ENCODE measurements at regions not wholly inside any gene's neighbourhood (a gene's known extent, or its start where the extent isn't known, plus 50 kb on each side); places are given as distances from the start of the nearest gene placed in this dataset.

DNA sequence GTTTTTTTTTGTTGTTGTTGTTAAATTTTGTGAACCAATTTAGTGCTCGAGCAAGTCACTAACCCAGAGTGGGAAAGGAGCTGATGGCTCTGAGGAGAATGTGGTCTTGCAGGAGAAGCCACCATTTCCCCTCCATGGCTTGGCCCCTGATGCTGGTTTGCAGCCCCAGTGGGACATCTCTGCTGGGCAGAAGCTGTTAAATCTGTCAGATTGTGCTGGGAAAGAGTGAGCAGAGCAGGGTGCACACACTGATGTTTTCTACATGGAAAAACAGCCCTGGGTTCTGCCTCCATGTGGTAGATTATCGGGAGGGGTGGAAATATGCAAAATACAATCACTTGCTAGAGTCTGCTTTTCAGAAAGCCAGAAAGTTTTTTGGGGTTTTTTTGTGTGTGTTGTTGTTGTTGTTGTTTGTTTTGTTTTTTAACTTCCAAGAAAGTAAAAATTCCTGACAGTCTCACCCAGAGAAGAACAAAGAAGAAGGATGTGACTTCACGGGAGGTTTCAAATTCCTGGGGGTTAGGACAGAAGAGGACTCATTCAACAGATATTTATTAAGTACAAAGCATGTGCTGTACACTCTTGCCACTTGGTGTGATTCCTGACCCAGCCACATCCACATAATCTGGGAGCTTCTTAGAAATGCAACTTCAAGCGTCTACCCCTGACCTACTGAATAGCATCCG is 133.7 kb downstream of the FOXB1 start:
- Histone ChIP-seq H3K4me2 (ENCODE audit: insufficient read depth, low read length, poor library complexity, severe bottlenecking) (no peak overlapping the region), H3K14ac (ENCODE audit: low read length) (no peak overlapping the region), H3K18ac (ENCODE audit: low read length) (peak overlapping the region; percentile 70), H3K36me3 (replicated peaks in 1 of 2; ENCODE audit: control insufficient read depth in 2 of 2, insufficient read depth in 2 of 2, low read length in 2 of 2) (no peaks in the 10 kb centered on the region), H4K91ac (ENCODE audit: low read depth, low read length, poor library complexity) (no peak overlapping the region), H3K4ac (ENCODE audit: low read length) (no peak overlapping the region), H2AK5ac (ENCODE audit: low read depth, low read length) (no peak overlapping the region), H2BK15ac (ENCODE audit: low read length) (no peak overlapping the region), H3K4me1 (ENCODE audit: control insufficient read depth in 2 of 2, insufficient read depth in 1 of 2, low read depth in 1 of 2, low read length in 2 of 2) (peaks cover 3 to 12% of the 10 kb centered on the region in 2 donors), H2BK12ac (ENCODE audit: low read length) (no peak overlapping the region), H3K23ac (ENCODE audit: low read depth, low read length, poor library complexity) (no peak overlapping the region), H3K79me1 (ENCODE audit: low read depth, low read length) (no peaks in the 10 kb centered on the region), H3K9ac (ENCODE audit: low read depth, low read length, poor library complexity) (no peak overlapping the region), H2BK5ac (ENCODE audit: low read length) (no peak overlapping the region), H4K8ac (ENCODE audit: low read depth, low read length) (no peak overlapping the region), H3K27ac (replicated peaks; ENCODE audit: low read length) (no peak overlapping the region), H3K27me3 (ENCODE audit: control insufficient read depth in 3 of 3, insufficient read depth in 3 of 3, low read depth in 1 of 3, low read length in 3 of 3) (peaks cover 0 to under 1% (median 0%) of the 10 kb centered on the region in 3 experiments), H2BK120ac (ENCODE audit: low read depth, low read length) (no peak overlapping the region), H3K9me3 (replicated peaks in 1 of 2; ENCODE audit: control insufficient read depth in 2 of 2, insufficient read depth in 1 of 2, low read depth in 1 of 2, low read length in 2 of 2) (no peaks in the 10 kb centered on the region), H2AFZ (ENCODE audit: low read length) (peak overlapping the region; percentile 62), H3K4me3 (ENCODE audit: low read length in 2 of 2) (no peak overlapping the region)
- no CpG with 5 or more reads among the region's 5 CpGs for WGBS, 2 donors (ENCODE audit: extremely low coverage in 2 of 2, insufficient read length in 2 of 2, insufficient replicate concordance in 1 of 2)
- DNase-seq (ENCODE audit: low spot score), result no peak

DNA sequence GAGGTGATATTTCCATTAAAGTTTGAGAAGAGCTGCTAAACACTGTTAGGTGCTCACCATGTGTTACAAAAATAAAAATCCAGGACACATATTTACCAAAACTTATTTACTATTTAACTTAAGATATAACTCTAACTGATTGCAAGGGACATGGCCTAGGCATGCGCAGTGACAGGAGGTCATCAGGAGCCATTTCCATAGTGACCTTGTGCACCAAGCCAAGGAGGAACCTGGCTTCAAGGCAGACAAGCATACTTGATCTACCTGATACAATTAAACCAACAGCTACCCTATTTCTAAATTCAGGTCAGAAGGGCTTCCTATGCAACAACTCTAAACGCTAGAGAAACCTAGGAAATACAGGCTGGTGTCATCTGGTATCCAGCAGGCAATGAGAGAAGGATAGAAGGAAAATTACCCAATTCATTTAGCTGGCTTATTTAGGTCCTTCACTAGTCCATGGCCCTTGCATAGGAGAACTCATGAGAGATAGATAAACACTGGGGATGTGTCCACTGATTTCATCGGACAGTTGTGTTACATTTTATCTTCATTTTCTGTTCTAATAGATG is 134.4 kb downstream of the FOXB1 start:
- Histone ChIP-seq H3K9ac (ENCODE audit: low read depth, low read length, poor library complexity) (no peak overlapping the region), H3K4me3 (ENCODE audit: low read length in 2 of 2) (no peak overlapping the region), H4K8ac (ENCODE audit: low read depth, low read length) (no peak overlapping the region), H3K14ac (ENCODE audit: low read length) (no peak overlapping the region), H3K23ac (ENCODE audit: low read depth, low read length, poor library complexity) (no peak overlapping the region), H2BK5ac (ENCODE audit: low read length) (no peak overlapping the region), H3K18ac (ENCODE audit: low read length) (no peak overlapping the region), H2AK5ac (ENCODE audit: low read depth, low read length) (no peak overlapping the region), H3K36me3 (replicated peaks in 1 of 2; ENCODE audit: control insufficient read depth in 2 of 2, insufficient read depth in 2 of 2, low read length in 2 of 2) (no peaks in the 10 kb centered on the region), H3K79me1 (ENCODE audit: low read depth, low read length) (no peaks in the 10 kb centered on the region), H2BK120ac (ENCODE audit: low read depth, low read length) (no peak overlapping the region), H3K27me3 (ENCODE audit: control insufficient read depth in 3 of 3, insufficient read depth in 3 of 3, low read depth in 1 of 3, low read length in 3 of 3) (no peaks in the 10 kb centered on the region), H3K27ac (replicated peaks; ENCODE audit: low read length) (no peak overlapping the region), H3K9me3 (replicated peaks in 1 of 2; ENCODE audit: control insufficient read depth in 2 of 2, insufficient read depth in 1 of 2, low read depth in 1 of 2, low read length in 2 of 2) (no peaks in the 10 kb centered on the region), H3K4me2 (ENCODE audit: insufficient read depth, low read length, poor library complexity, severe bottlenecking) (no peak overlapping the region), H4K91ac (ENCODE audit: low read depth, low read length, poor library complexity) (no peak overlapping the region), H3K4ac (ENCODE audit: low read length) (no peak overlapping the region), H2AFZ (ENCODE audit: low read length) (peak overlapping the region; percentile 62), H2BK12ac (ENCODE audit: low read length) (no peak overlapping the region), H3K4me1 (ENCODE audit: control insufficient read depth in 2 of 2, insufficient read depth in 1 of 2, low read depth in 1 of 2, low read length in 2 of 2) (peaks cover 3 to 12% of the 10 kb centered on the region in 2 donors), H2BK15ac (ENCODE audit: low read length) (no peak overlapping the region)
- no CpG with 5 or more reads among the region's 3 CpGs for WGBS, 2 donors (ENCODE audit: extremely low coverage in 2 of 2, insufficient read length in 2 of 2, insufficient replicate concordance in 1 of 2)
- DNase-seq (ENCODE audit: low spot score), result no peak

DNA sequence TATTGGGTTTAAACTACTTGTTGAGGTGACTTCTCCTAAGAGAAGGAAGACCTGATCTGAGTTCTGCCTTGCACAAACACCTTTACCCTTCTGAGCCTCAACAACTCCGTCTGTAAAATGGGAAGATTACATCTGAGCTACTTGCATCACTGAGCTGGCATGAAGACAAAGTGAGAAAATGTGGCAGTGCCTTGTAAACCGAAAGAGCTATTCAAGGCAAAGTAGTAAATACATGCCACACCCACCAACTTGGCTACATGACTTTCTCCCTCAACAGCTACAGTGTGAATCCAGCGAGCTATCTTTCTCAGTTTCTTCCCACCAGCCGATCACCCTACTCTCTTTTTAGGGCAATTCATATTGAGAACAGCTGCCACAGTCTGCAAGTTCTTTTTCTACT is 148.3 kb downstream of the FOXB1 start:
- H2BK5ac ChIP-seq (ENCODE audit: low read length), result no peak overlapping the region
- no peak overlapping the region for H4K8ac ChIP-seq (ENCODE audit: low read depth, low read length)
- H2BK12ac ChIP-seq (ENCODE audit: low read length), result no peak overlapping the region
- no peaks in the 10 kb centered on the region for H3K4me1 ChIP-seq (ENCODE audit: control insufficient read depth in 2 of 2, insufficient read depth in 1 of 2, low read depth in 1 of 2, low read length in 2 of 2)
- H3K27me3 ChIP-seq (ENCODE audit: control insufficient read depth in 3 of 3, insufficient read depth in 3 of 3, low read depth in 1 of 3, low read length in 3 of 3), result no peaks in the 10 kb centered on the region
- WGBS, 2 donors (ENCODE audit: extremely low coverage in 2 of 2, insufficient read length in 2 of 2, insufficient replicate concordance in 1 of 2), result no CpG with 5 or more reads among the region's 4 CpGs
- H3K18ac ChIP-seq (ENCODE audit: low read length), result no peak overlapping the region
- H4K91ac ChIP-seq (ENCODE audit: low read depth, low read length, poor library complexity), result no peak overlapping the region
- H3K4me3 ChIP-seq (ENCODE audit: low read length in 2 of 2), result no peak overlapping the region
- no peaks in the 10 kb centered on the region for H3K36me3 ChIP-seq (replicated peaks in 1 of 2; ENCODE audit: control insufficient read depth in 2 of 2, insufficient read depth in 2 of 2, low read length in 2 of 2)
- no peak overlapping the region for H3K23ac ChIP-seq (ENCODE audit: low read depth, low read length, poor library complexity)
- H2BK15ac ChIP-seq (ENCODE audit: low read length), result no peak overlapping the region
- no peak for DNase-seq (ENCODE audit: low spot score)
- H3K27ac ChIP-seq (replicated peaks; ENCODE audit: low read length), result no peak overlapping the region
- H3K9ac ChIP-seq (ENCODE audit: low read depth, low read length, poor library complexity), result no peak overlapping the region
- no peak overlapping the region for H2BK120ac ChIP-seq (ENCODE audit: low read depth, low read length)
- H3K4ac ChIP-seq (ENCODE audit: low read length), result no peak overlapping the region
- no peak overlapping the region for H3K14ac ChIP-seq (ENCODE audit: low read length)
- H2AFZ ChIP-seq (ENCODE audit: low read length), result no peak overlapping the region
- H3K4me2 ChIP-seq (ENCODE audit: insufficient read depth, low read length, poor library complexity, severe bottlenecking), result no peak overlapping the region
- no peaks in the 10 kb centered on the region for H3K9me3 ChIP-seq (replicated peaks in 1 of 2; ENCODE audit: control insufficient read depth in 2 of 2, insufficient read depth in 1 of 2, low read depth in 1 of 2, low read length in 2 of 2)
- no peaks in the 10 kb centered on the region for H3K79me1 ChIP-seq (ENCODE audit: low read depth, low read length)
- H2AK5ac ChIP-seq (ENCODE audit: low read depth, low read length), result no peak overlapping the region

DNA sequence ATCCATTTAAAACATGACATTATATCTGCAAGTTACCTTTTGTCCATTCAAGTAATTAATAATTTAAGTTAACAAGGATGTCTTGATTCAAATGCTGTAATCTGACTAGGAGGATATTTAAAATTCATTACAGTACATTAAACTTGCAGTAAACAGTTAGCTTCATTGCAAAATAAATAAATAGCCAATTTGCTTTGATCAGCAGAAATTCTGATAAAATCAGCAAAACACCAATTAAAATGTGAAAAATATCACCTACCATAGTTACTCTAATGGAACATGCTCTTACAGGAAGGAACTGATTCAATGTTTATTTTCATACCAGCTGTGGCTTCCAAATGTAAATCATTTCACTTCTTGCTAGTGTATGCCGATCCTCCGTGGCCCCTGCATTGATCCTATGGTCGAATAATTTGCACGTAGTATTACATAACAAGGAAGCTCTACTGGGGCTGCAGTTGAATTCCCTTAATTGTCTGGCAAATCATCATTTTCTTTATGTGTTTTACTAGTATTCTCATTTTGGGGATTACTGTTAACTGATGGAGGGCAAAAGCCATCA is 150.7 kb downstream of the FOXB1 start:
- Histone ChIP-seq H3K79me1 (ENCODE audit: low read depth, low read length) (no peaks in the 10 kb centered on the region), H3K36me3 (replicated peaks in 1 of 2; ENCODE audit: control insufficient read depth in 2 of 2, insufficient read depth in 2 of 2, low read length in 2 of 2) (no peaks in the 10 kb centered on the region), H3K9me3 (replicated peaks in 1 of 2; ENCODE audit: control insufficient read depth in 2 of 2, insufficient read depth in 1 of 2, low read depth in 1 of 2, low read length in 2 of 2) (no peaks in the 10 kb centered on the region), H3K27me3 (ENCODE audit: control insufficient read depth in 3 of 3, insufficient read depth in 3 of 3, low read depth in 1 of 3, low read length in 3 of 3) (no peaks in the 10 kb centered on the region), H4K8ac (ENCODE audit: low read depth, low read length) (no peak overlapping the region), H3K4me3 (ENCODE audit: low read length in 2 of 2) (no peak overlapping the region), H3K27ac (replicated peaks; ENCODE audit: low read length) (no peak overlapping the region), H3K14ac (ENCODE audit: low read length) (no peak overlapping the region), H4K91ac (ENCODE audit: low read depth, low read length, poor library complexity) (no peak overlapping the region), H3K4me2 (ENCODE audit: insufficient read depth, low read length, poor library complexity, severe bottlenecking) (no peak overlapping the region), H3K23ac (ENCODE audit: low read depth, low read length, poor library complexity) (no peak overlapping the region), H2AK5ac (ENCODE audit: low read depth, low read length) (no peak overlapping the region), H2BK12ac (ENCODE audit: low read length) (no peak overlapping the region), H2AFZ (ENCODE audit: low read length) (peak overlapping the region; percentile 43), H2BK5ac (ENCODE audit: low read length) (no peak overlapping the region), H3K4ac (ENCODE audit: low read length) (no peak overlapping the region), H2BK15ac (ENCODE audit: low read length) (no peak overlapping the region), H3K9ac (ENCODE audit: low read depth, low read length, poor library complexity) (no peak overlapping the region), H3K18ac (ENCODE audit: low read length) (no peak overlapping the region), H3K4me1 (ENCODE audit: control insufficient read depth in 2 of 2, insufficient read depth in 1 of 2, low read depth in 1 of 2, low read length in 2 of 2) (no peaks in the 10 kb centered on the region), H2BK120ac (ENCODE audit: low read depth, low read length) (no peak overlapping the region)
- DNase-seq (ENCODE audit: low spot score), result no peak
- WGBS, 2 donors (ENCODE audit: extremely low coverage in 2 of 2, insufficient read length in 2 of 2, insufficient replicate concordance in 1 of 2), result no CpG with 5 or more reads among the region's 4 CpGs

Measured in neuronal stem cell (in vitro differentiated cells).